HG03520 (cell line): ENCODE measurements at regions not wholly inside any gene's neighbourhood (a gene's known extent, or its start where the extent isn't known, plus 50 kb on each side); places are given as distances from the start of the nearest gene placed in this dataset.

ENCODE experiments used
- ATAC-seq: cut with Tn5 transposase; IDR thresholded peaks from one replicate; pipeline ENCODE4 v1.9.1; 2021; ENCODE audit warnings: mild to moderate bottlenecking, moderate library complexity; ENCODE audit not compliant: unreplicated experiment

DNA sequence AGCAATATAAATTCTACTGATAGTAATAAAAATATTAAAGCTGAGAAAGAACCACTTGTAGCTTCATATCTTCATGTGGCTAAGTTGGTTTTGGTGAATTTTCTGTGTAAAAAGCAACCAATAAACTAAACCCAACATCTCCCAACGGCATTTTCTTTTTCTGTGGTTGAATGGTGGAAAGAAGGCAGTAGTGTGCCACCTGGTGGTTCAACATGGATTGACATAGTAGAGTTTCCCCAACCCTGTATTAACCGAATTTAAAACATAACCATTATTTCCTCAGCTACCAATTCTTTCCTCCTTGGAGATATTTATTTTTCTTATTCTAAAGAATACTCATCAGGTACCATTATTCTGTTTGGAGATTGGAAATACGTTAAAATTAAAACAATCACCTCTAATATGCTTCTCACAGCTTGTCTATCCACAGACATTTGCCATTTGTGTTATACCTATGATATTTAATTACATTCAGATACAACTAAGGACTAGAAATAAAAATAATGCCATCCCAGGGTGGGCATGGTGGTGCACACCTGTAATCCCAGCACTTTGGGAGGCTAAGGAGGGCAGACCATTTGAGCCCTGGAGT, 117.1 kb upstream of the EEF1E1 start:
- peak; percentile 71 for ATAC-seq

GRCh38 chr6:8218861-8219260, 116.5 kb upstream of the EEF1E1 start:
- no peak for ATAC-seq

- no peak for ATAC-seq
Measured at GRCh38 chr6:8215631-8216030, 113.3 kb upstream of the EEF1E1 start.

- no peak for ATAC-seq
Measured at GRCh38 chr6:8213995-8214394, 111.6 kb upstream of the EEF1E1 start.

- ATAC-seq, result no peak
Measured at GRCh38 chr6:8212720-8213434, 110.5 kb upstream of the EEF1E1 start.

DNA sequence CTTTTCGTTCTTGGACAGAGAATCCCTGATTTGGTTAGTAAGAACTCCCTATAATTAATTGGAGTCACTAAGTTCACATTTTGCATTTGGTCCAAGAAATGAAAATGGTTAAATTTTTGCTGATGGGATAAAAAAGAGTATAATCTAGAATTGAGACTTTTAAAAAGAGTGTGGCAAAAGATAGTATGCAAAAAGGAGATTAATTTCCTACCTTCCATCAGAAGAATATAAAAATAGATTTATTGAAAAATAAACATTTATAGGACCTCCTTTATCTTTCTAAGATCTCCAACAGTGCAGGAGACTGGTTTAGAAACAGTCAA, 105.5 kb upstream of the EEF1E1 start:
- no peak for ATAC-seq

DNA sequence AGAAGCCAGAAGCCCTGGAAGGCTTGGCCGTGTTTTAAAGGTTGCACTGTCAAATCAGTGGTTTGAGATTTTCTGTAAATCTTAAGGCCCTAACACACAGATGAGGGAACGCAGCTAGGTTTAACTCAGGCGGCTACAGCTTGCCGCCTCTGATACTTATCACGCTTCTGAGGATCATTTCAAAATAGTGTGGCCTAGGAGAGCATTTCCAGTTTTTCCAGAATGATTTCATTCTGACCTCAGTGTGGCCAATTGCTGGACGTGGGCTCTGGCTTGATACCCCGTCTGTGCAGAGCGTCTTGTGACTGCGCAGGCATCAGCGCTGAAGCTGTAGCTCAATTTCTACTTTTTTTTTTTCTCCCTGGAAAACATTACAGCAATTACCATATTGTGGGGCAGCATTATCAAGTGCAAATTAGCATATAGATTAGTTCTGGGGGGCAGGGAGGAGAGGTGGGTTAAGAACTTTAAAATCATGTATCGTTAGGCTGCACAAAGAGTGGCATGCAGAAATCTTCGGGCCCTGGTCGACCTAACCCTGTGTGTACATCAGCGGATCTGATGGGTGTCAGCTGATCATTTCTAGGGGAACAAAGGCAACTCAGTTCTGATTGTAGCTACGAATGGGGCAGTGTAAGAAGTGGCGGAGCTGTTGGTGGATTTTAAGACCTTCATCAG, 105.0 kb upstream of the EEF1E1 start:
- no peak for ATAC-seq

DNA sequence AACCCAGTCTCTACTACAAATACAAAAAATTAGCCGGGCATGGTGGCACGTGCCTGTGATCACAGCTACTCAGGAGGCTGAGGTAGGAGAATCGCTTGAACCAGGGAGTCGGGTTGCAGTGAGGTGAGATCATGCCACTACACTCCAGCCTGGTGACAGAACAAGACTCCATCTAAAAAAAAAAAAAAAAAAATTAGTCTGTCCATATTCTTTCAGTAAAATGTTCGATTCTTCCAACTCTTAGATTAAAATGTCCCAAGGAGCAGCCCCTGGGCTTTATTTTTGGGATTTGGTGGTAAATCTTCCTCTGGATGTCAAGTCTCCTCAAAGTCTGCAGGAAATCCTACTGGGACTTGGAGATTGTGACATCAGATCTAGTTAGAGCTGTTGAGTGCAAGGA, 101.0 kb upstream of the EEF1E1 start:
- ATAC-seq, result no peak

DNA sequence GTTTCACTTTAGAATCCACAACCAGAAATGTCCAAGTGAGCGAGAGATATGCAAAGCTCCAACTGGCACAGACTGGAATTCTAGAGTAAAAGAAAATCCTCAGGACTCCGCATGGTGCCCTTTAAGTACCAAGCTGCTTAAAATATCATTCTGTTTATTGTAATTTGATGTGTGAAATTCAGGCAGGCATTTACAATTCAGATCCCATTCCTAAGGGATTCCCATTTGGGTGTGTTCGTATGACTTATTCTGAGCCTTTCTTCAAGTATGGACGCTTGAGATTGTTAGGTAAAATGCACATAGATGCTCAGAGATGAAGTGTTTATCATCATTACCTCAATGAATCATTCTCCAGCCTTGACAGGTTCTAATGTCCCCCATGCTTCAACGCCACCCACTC, 99.3 kb upstream of the EEF1E1 start:
- no peak for ATAC-seq

DNA sequence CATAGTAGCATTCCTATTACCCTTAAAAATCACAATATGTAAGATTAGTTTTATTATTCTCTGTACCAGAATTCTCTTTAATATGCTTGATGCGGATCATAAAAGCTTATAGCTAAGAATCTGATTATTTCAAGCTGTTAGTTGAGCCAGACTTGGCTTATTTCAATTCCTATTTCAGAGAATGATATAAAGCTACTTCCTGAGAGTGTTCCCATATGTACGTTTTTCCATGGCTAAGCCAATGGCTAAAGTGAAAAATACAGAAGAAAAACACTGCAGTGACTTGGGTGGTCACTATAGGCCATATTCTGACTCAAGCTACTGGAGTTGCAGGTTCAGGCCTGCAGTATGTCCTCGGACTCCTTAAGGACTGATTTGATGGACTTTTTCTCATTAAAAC, 97.9 kb upstream of the EEF1E1 start:
- no peak for ATAC-seq

- ATAC-seq, result no peak
Measured at GRCh38 chr6:8195714-8196102, 93.4 kb upstream of the EEF1E1 start.

DNA sequence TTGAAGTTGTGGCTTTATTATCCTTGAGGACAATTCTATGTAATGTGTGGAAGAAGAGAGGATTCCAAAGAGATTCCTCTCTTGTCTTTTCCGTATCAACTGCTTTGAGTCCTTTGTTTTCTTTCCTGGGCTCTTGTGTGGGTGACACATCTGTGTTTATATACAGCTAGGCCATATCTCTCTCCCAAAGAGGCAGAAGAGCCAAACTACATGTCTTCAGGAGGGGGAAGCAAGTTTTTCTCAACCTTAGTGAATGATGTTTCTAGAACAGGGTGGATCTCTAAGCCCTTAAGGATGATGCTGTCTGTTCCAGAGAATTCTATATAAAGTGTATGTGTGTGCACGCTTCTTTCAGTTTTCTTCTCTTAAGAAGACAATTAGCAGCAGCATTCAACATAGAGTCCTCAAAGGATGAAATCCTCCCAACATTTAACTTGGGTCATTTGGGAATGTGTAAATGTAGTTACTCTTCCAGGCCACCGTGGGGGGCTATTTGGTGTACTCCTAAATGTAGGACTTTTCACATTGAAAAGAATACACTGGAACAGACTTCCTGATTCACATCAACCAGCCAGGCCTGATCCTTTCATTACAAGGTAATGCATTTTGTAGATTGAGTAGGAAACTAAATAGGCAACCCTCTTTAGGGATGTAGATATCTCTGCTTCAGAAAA, 92.8 kb upstream of the EEF1E1 start:
- no peak for ATAC-seq

GRCh38 chr6:8194490-8194889, 92.1 kb upstream of the EEF1E1 start:
- no peak for ATAC-seq

DNA sequence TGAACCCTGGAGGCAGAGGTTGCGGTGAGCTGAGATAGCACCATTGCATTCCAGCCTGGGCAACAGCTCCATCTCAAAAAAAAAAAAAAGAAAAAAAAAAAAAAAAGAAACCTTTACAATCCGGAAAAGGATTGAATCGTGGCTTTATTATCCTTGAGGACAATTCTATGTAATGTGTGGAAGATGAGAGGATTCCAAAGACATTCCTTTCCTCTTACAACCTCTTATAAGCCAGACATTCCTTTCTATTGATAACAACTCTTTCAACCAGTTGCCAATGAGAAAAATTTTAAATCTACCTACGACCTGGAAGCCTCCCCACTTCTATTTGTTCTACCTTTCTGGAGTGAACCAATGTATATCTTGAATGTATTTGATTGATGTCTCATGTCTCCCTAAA, 91.2 kb upstream of the EEF1E1 start:
- no peak for ATAC-seq

GRCh38 chr6:8192597-8192996, 90.2 kb upstream of the EEF1E1 start:
- ATAC-seq, result no peak

GRCh38 chr6:8192067-8192466, 89.7 kb upstream of the EEF1E1 start:
- no peak for ATAC-seq

GRCh38 chr6:8191629-8192028, 89.3 kb upstream of the EEF1E1 start:
- ATAC-seq, result no peak

- ATAC-seq, result no peak
Measured at GRCh38 chr6:8187209-8187608, 84.9 kb upstream of the EEF1E1 start.

- no peak for ATAC-seq
Measured at GRCh38 chr6:8182902-8183665, 80.7 kb upstream of the EEF1E1 start.

- ATAC-seq, result no peak
Measured at GRCh38 chr6:8181951-8182845, 79.8 kb upstream of the EEF1E1 start.
